NCI-H748 treated with DMSO at 0.1 percent for 48 hours (cell line): ENCODE measurements at regions not wholly inside any gene's neighbourhood (a gene's known extent, or its start where the extent isn't known, plus 50 kb on each side); places are given as distances from the start of the nearest gene placed in this dataset.
A peak's percentile ranks its signal among the peaks of the same experiment; 100 is the strongest.

Experiments used
- DNase-seq: peaks from one replicate; lab custom pipeline; 2025; lab: John Stamatoyannopoulos, UW

DNA sequence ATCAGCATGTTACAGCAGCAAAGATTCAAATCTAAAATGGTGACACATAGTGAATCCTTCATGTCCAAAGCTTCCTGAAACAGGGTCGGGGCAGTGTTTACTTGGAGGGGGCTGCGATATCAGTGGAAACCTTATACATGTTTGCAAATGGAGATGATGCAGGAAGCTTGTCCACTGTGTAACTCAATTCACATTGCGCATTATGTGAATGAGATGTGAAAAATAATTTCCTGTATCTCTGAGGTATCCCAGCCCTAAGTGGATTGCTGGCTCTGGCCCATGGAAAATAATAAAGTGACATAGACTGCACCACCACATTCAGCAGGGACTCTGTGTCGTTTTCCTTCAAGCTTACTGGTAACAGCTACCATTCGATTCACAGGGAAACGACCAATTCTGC, 505.5 kb downstream of the GALR1 start:
- no peak for DNase-seq

DNA sequence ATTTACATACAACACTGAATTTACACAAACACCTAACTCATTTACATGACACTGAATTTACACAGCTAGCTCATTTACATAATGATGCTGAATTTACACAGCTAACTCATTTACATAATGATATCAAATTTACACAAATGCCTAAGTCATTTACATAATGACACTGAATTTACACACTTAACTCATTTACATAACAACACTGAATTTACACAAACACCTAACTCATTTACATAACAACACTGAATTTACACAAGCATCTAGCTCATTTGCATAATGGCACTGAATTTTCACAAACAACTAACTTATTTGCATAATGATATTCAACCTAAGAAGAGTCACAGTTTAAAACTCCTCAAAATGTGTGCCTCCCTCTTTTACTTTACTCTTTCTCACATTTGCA, 511.7 kb downstream of the GALR1 start:
- DNase-seq = no peak

DNA sequence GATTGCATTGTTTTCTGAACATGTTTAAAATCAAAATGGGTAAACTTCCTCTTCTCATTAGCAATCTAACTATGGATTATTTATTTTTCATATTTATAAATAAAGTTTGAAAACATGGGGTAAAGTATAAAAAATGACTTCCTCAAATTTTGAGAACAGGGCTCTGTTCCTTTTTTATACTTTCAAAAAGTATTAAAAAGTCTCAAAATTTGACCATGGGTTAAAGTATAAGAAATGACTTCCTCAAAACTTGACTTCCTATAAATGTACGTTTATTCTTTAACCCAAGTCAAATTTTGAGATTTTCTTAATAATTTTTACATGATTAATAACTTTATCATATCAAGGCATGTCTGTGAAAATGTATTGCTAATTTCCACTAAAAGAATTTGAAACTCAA, 512.4 kb downstream of the GALR1 start:
- no peak for DNase-seq

DNA sequence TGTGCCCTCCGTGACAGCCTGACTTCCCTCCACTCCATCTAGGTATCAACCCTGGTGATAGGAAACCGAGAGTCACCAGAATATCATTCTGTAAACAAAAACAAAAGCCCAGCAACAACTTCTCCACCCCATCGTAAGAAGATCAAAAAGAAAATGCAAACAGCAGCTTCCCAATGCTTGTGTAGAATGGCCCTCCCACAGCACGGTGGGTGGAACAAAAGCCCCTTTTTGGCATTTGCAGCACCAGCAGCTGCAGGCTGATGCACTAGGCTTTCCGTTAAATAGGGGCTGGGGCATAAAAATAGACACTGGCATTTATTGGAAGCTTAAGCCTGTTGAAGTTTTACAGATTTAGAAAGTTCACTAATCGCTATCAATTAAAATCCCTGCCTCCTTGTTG, 513.0 kb downstream of the GALR1 start:
- DNase-seq = no peak

DNA sequence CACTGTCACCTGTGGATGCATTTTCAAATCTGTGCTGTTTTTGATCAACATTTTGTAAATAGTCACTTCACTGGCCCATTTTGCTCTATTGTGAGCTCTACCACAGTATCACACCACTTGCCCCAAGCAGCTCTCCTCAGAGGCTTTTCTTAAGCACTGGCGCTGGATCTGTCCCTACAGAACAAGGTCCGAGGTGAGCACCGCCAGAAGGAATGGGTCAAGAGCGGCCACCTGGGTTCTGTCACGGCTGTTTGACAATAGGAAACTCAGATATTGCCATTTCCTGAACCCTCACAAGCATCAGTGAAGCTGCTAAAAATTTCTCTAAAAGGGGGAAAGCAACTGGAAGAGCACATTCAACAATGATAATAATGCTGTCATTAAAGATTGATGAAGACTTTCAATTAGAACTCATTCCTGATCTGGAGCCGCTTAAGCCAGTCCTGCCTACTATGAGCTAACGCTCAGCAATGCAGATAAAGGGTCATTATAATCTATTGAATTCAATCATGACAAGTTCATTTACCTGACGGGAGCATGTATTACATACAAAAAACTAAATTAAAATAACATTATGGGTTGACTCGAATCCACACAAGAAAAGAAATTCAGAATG, 514.0 kb downstream of the GALR1 start:
- no peak for DNase-seq

DNA sequence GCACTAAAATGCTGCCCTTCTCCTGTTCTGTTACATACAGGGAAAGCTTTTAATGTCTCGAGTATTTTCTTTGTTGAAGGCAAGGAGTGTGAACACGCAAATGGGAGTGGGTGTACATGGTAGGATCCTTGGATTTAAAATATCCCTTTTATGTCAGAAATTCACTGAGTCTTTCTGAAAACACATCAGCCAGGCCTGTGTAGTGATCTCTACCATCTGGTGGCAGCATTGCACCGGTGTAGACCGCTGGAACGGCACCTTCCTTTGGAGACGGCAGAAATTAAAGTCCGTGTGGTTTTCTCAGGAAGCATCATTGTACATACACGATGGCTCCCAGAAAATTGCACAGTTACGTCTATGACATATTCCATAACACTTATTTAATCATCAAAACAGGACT, 515.8 kb downstream of the GALR1 start:
- DNase-seq = peak; percentile 89

DNA sequence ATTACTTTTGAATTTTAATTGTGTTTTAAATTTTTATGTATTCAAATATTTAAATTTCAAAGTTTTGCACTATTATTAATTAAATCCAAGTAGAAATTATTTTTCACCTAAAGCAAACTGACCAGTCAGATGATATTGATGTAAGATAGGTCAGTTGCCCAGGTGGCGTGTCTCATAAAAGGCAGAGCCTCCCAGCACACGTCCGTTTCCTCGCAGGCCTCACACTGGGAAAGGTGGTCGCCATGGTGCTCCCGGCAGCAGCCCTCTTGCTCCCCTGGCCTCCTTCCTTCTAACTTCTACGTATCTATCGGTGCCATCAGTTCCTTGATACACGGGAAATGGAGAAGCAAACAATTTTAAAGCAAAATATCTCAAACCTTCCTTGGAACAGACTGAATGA, 516.8 kb downstream of the GALR1 start:
- no peak for DNase-seq

DNA sequence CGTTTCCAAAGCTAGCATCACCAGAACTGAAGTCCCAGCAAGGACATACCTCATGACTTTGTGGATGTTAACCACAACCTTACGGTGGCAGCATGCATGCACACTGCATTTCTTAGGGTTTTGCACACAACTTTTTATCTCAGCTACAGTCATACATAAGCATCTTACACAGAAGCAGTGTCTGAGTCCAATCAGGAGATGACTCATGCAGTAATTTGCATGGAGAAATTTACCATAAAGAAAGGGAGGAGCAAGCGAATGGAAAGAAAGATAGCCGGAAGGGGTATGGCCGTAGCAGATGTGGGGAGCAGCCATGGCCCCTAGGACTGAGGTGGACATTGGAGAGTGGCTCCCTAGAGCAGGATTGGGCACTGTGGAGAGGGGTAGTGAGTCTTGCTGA, 522.5 kb downstream of the GALR1 start:
- no peak for DNase-seq

DNA sequence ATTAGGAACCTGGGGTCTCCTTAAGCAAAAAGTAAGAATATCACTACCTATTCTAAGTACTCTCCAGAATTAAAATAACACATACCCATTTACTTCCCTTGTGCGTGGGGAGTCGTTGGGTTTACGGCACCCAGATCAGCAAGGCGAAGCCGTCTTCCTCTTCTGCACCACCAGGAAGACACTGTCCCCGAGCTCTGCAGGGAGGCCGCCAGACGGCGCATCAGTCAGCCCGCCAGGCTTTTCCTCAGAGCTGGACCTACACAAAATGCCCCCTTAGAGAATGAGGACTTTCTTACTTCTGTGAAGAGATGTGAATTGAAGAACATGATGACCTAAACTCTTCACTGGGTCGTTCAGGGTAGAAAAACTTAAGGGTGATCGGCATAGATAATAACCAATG, 526.5 kb downstream of the GALR1 start:
- no peak for DNase-seq

DNA sequence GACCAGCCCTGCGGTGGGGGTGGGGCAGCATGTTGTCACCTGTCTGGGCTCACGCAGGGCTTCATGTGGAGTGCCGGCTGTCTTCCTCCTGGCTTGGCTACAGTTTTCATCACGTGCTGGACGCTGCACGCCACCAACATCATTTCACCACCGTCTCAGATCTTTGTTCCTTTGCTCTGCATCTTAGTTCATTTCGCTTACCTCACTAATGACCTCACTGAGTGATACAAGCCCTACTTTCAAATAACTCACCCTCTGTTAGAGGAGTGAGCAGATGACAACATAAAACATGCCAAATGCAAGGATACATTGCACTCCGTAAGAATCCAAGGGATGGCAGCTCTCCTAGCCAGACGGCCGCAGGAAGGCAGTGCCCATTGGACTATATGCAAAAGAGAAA, 527.5 kb downstream of the GALR1 start:
- DNase-seq = no peak

DNA sequence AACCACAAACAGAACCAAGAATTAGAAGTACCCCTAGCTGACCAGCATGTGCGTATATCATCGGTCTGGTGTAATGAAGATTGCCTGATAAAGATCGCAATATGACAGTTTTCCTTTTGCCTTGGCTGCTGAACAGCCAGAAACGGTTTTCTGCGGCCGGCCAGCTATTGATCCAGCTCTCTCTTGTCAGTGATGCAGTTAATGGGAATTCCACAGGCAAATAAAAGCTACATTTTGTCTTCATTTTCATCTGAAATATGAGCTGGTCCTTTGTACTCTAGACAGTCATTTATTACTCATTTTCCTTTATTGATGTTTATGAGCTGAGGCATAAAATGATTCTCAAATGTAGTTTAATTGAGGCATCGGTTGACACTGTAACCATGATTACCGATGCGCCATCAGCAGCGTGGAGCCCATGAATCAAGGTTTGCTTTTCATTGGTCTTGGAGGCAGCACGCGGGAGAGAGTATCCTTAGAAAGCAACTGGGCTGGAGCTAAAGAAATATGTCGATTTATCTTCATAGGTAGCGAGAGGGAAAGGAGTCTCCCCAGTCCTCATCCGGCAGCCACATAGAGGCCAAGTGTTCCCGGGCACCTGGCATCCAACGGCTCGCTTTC, 535.2 kb downstream of the GALR1 start:
- peak; percentile 90 for DNase-seq

DNA sequence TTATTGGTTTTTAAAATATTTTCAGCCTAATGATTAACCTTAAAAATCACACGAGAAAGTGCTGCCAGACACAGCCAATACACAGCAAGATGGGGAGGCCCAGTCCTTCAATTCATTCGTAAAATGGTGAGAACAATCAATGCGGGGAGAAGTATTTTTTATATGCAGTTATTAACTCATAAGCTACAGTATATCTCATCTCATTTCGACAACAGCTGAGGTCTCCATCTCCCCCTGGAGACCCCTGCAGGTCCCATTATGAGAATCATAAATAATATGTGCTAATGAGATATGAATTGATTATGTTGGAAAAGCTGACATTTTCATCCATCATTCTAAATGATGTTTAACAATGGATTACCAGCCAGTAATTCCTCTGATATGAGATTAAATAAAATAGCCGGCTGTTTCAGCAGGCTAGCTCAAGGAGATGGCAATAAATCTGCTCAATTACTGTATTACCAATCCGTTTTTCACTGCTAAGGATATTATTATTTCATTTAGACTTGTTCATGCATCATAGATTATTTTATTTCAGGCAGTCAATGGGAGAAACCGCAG, 535.8 kb downstream of the GALR1 start:
- no peak for DNase-seq

DNA sequence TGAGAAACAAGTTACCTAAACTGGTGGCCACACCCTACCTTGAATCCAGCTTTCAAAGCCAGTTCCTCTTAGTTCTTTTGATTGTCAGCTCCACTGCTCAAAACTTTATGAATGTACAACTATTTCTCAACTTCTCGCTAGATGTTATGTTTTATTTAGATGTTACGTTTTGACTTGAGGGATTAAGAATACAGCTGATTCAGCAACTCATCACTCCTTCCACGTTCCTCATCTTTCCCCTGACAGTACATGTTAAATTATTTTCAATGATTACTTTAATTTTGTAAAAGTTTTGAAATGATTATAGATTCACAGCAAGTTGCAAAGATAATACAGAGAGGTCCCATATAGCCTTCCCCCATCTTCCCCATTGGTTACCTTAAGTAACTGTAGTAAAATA, 553.4 kb downstream of the GALR1 start:
- DNase-seq = no peak

DNA sequence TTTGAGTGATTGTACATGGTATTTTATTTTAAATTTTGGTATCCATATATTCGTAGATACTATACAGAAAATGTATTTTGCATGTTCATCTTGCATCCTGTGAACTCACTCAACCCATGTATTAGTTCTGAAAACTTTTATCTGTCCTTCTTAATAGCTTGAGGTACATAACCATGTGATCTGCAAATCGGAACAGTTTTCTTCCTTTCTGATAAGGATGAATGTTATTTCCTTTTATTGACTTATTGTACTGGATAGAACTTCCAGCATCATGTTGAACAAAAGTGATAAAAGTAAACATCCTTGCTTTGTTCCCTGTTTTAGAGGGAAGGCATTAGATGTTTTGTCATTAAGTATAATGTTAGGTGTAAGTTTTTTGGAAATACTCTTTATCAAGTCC, 554.7 kb downstream of the GALR1 start:
- no peak for DNase-seq

DNA sequence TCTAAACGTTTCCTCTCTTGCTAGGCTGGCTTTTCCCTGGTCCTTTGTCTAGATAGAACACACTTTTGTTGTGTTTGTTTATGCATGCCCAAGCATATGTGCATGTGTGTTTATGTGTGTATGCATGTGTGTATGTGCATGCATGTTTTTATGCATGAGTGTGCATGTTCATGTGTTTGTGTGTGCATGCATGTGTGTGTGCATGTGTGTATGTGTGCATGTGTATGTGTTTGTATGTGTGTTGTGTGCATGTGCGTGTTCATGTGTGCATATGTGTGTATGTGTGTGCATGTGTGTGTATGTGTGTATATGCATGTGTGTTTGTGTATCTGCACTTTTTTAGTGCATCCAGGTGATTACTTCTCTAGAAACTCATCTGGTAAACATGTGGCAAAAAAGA, 558.0 kb downstream of the GALR1 start:
- DNase-seq = no peak

DNA sequence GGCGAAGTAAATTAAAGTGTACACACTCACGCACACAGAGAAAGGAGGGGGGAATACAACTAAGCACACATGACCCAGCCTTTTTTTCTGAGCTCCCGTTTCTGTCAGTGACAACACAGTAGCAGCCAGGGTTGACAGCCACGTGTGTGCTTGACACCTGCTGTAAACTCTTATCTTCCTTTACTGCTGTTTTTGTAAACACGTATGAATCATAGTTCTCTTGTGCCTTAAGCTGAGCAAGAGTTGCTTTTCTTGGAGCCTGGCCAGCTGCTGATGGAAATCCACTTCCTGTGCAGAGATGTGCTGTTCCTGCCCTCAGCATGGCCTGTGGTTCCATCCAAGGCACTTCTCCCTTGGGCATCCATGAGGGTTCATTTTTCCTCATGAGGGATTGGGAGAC, 561.9 kb downstream of the GALR1 start:
- DNase-seq = peak; percentile 94

DNA sequence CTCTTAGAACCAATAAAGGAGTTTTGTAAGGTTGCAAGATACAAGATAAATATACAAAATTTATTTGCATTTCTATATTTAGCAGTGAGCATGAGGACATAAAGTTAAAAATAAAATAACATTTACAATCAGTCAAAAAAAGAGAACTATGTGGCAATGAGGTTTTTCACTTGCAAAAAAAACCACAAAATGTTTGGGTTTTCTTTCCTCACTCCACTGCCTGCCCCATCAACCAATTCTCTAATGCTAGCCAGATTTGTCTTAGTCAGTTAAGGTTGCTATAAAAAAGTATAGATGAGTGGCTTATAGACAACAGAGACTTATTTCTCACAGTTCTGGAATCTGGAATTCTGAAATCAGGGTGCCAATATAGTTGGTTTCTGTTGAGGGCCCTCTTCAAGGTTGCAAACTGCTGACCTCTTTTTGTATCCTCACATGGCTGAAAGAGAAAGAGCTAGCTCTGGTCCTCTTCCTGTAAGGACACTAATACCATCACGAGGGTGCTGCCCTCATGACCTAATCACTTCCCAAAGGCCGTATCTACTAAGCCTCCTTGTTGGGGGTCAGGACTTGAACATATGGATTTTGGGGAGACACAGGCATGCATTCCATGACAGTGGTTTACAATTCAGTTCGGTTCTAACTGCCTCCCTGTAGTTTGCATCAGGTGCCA, 566.2 kb downstream of the GALR1 start:
- DNase-seq = no peak

DNA sequence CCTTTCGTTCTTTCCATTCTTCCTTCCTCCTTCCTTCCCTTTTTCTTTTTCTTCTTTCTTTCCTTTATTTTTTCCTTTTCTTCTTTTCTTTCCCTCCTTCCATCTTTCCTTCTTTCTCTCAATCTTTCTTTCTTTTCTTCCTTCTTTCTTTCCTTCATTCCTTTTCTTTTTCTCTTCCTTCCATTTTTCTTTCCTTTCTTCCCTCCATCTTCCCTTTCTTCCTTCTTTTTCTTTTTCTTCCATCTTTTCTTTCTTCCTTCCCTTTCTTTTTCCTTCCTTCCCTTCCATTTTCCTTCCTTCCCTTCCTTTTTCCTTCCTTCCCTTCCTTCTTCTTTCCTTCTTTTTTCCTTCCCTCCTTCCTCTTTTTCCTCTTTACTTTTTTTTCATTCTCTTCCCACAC, 568.7 kb downstream of the GALR1 start:
- DNase-seq = no peak

DNA sequence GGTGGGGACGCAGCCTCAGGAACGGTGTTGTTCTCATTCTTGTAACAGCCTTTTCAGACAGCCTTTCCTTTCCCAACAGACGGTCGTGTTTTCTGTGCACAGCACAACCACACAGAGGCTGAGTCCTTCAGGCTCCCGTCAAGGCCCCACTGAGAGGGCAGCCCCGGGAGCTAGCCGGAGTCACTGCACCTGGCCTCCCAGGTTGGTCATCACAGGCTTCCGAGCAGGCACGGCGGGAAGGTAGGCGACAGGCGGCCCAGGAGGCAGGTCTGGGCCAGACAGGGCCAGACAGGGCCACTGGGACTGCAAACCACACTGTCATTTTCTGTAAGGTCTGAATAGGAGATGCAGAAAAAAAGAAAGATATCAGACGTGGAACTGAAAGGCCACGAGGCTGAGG, 570.8 kb downstream of the GALR1 start:
- no peak for DNase-seq

DNA sequence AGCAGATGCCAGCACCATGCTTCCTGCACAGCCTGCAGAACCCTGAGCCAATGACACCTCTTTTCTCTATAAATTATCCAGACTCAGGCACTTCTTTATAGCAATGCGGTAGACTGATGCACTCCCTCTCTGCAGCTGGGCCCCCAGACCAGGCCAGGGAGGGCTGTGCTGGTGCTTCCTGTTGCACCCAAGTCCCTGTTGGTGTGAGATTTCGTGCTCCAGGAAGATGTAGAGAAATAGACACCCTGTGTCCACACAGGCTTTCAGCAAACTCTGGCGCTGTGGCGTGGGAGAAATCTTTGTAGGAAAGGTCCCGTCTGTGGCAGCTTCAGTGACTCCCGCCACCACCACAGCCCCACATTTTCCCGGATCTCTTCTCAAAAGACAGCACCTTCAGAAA, 572.2 kb downstream of the GALR1 start:
- no peak for DNase-seq

DNA sequence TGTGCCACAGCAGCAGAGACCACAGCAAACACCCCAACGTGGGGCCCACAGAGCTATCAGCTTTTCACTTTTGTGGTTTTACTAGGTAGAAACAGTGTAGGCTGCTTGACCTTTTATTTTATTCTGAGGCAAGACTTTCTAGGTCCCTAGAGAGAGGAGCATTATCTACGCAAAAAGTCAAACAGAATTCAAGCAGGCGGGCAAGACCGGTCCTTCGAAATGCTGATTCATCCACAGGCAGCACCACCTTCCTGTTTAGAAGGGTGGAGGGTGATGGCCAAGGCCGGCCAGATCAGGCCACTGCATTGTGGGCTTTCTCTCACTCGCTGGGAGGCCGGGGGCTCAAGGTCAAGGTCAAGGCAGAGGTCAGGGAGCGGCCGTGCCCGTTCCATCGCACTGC, 573.0 kb downstream of the GALR1 start:
- no peak for DNase-seq

DNA sequence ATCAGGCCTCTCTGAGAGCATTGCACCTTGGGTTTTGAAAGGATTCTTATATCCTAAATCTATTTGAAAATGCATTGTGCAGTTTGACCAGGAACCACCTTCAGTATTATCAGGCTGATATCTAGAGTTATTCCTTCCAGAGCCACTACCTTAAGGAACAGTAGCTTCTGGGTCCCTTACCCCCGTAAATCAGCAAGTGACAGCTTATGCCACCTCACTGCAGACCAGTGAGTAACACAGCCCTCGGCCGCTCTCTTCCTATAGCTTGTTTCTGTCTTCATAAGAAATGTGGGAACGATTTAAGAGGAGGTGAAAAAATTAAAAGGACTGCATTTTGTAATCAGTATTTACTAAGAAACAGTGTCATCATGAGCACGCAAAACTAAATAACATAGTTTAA, 584.2 kb downstream of the GALR1 start:
- no peak for DNase-seq

DNA sequence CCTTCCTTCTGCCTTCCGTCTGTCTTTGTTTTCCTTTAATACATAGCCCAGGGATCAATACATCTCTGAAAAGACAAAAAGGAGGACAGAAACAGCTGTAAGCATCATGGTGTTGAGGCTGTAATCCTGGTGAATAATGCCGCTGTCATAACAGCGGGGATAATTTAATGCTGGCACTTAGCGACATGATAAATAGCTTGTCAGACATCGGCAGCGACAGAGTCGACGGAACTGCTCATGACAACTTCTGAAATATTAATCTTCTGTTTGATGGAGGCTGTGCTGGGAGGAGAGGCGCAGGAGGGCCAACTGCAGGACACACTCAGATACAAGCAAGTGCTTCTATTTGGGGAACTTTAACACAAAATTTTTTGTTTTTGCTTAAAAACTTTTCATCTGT, 602.2 kb downstream of the GALR1 start:
- peak; percentile 36 for DNase-seq

DNA sequence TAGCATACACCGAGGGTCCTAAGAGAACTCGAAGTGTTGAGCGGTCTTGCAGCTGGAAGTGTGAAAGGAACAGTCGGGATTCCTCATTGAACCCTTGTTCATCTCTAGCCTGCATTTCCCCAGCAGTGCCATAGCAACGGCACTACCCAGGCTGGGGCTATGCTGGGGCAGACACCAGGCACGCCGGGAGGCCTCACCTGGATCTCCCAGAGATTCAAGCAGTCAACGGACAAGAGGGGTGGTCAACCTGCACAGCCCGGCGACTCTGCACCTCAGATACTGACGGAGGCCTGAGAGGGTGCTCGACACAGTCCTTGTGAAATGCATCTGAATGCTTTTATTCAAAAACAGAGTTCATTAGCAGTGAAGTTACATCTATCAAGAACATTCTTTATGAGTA, 604.2 kb downstream of the GALR1 start:
- DNase-seq = no peak
